OCI-LY7 (cell line): ENCODE measurements at regions not wholly inside any gene's neighbourhood (a gene's known extent, or its start where the extent isn't known, plus 50 kb on each side); places are given as distances from the start of the nearest gene placed in this dataset.

Source experiments
- BruUV-seq: library from RNA; stranded (reverse); fragments of 400-500 nt; replicated peaks from 2 replicates; lab custom pipeline; 2021; lab: Mats Ljungman, UMichigan
- CTCF ChIA-PET: fragments of 300-600 bp; sonication (Branson Sonifier 250); formaldehyde crosslinking; loops from one replicate; lab custom pipeline; 2022; ENCODE audit warnings: antibody characterized with exemption; ENCODE audit not compliant: unreplicated experiment; lab: Charles Lee
- POLR2A ChIA-PET: fragments of 300-600 bp; sonication (Branson Sonifier 250); formaldehyde crosslinking; loops from one replicate; lab custom pipeline; 2022; ENCODE audit warnings: antibody characterized with exemption; lab: Charles Lee
- DNase-seq: peaks from one replicate; pipeline ENCODE4 v3.0.0-alpha.2; 2015; ENCODE audit warnings: low spot score
- H2AFZ ChIP-seq: fragments of 200-600 bp; sonication (generic), shearing (Covaris generic); 2 replicates; pipeline ENCODE4 v1.6.1; 2014; ENCODE audit warnings: mild to moderate bottlenecking, antibody characterized with exemption, low read length, moderate library complexity
- H3K27ac ChIP-seq: fragments of 200-600 bp; sonication (generic); 2 replicates; pipeline ENCODE4 v1.5.1; 2014; ENCODE audit warnings: mixed run types, low read depth, mild to moderate bottlenecking, moderate library complexity, low read length, inconsistent platforms; ENCODE audit not compliant: poor library complexity, severe bottlenecking
- H3K36me3 ChIP-seq: fragments of 200-600 bp; sonication (generic); 2 replicates; pipeline ENCODE4 v1.6.1; 2014; ENCODE audit warnings: mild to moderate bottlenecking, antibody characterized with exemption, low read length, moderate library complexity, mixed read lengths; ENCODE audit not compliant: insufficient read depth
- H3K4me1 ChIP-seq: fragments of 200-600 bp; sonication (generic); 2 replicates; pipeline ENCODE4 v1.5.1; 2014; ENCODE audit warnings: mild to moderate bottlenecking, low read length; ENCODE audit not compliant: insufficient read depth, poor library complexity, severe bottlenecking
- H3K4me2 ChIP-seq: fragments of 200-600 bp; sonication (generic); 2 replicates; pipeline ENCODE4 v1.6.1; 2014; ENCODE audit warnings: mild to moderate bottlenecking, low read length
- H3K4me3 ChIP-seq: fragments of 200-600 bp; sonication (generic); 2 replicates; pipeline ENCODE4 v1.5.1; 2014; ENCODE audit warnings: mild to moderate bottlenecking, low read depth, low read length; ENCODE audit not compliant: poor library complexity, severe bottlenecking
- H3K79me2 ChIP-seq: fragments of 200-600 bp; sonication (generic); 2 replicates; pipeline ENCODE4 v1.6.1; 2016; ENCODE audit warnings: low read depth, mild to moderate bottlenecking, low read length, moderate library complexity, mixed read lengths; ENCODE audit not compliant: insufficient read depth
- H3K9me2 ChIP-seq: fragments of 200-600 bp; sonication (generic); 2 replicates; pipeline ENCODE4 v1.6.1; 2016; ENCODE audit warnings: mild to moderate bottlenecking, low read length, mixed read lengths; ENCODE audit not compliant: insufficient read depth
- H3K9me3 ChIP-seq: fragments of 200-600 bp; sonication (generic); 2 replicates; pipeline ENCODE4 v1.6.1; 2014; ENCODE audit warnings: mild to moderate bottlenecking, mixed run types, low read length, mixed read lengths
- H4K20me1 ChIP-seq: fragments of 200-600 bp; sonication (generic); 2 replicates; pipeline ENCODE4 v1.6.1; 2014; ENCODE audit warnings: mild to moderate bottlenecking, antibody characterized with exemption, low read length, moderate library complexity, mixed read lengths; ENCODE audit not compliant: insufficient read depth
- CTCF ChIP-seq: fragments of 200-600 bp; sonication (generic); conservative IDR thresholded peaks from 2 replicates; pipeline ENCODE4 v1.5.1; 2014; ENCODE audit warnings: mild to moderate bottlenecking, antibody characterized with exemption, low read length, moderate library complexity, mixed read lengths
- EZH2phosphoT487 ChIP-seq: fragments of 200-600 bp; sonication (generic); IDR thresholded peaks from 2 replicates; pipeline ENCODE4 v1.6.1; 2018; ENCODE audit warnings: low read depth, borderline replicate concordance, mild to moderate bottlenecking, mixed run types, antibody characterized with exemption, low read length, moderate library complexity, mixed read lengths
- intact Hi-C: fragments of 100-400 bp; cut with micrococcal nuclease; formaldehyde crosslinking; loops from one replicate; pipeline ENCODE4 v1.10.0; 2022; ENCODE audit not compliant: unreplicated experiment

GRCh38 chr16:59030923-59031485 is 296.9 kb upstream of the GOT2 start:
- TF ChIP-seq CTCF (no peak), EZH2phosphoT487 (no peak)
- BruUV-seq: no TSS peak
- intact Hi-C loops: no loop called here
- Histone ChIP-seq H3K4me1 (no peaks in the 10 kb centered on the region), H3K27ac (no peak overlapping the region), H3K79me2 (no peaks in the 10 kb centered on the region), H2AFZ (no peak overlapping the region), H4K20me1 (no peaks in the 10 kb centered on the region), H3K9me3 (no peaks in the 10 kb centered on the region), H3K36me3 (no peaks in the 10 kb centered on the region), H3K4me2 (no peak overlapping the region), H3K9me2 (no peaks in the 10 kb centered on the region), H3K4me3 (no peak overlapping the region)
- no peak for DNase-seq
- POLR2A ChIA-PET: interaction anchor here (0.7 kb wide), 1 partner anchor 460 kb away, joined by 3 read pairs; no protein-coding TSS in a partner anchor
- CTCF ChIA-PET: no interaction called here

GRCh38 chr16:59021751-59022150 is 287.6 kb upstream of the GOT2 start:
- POLR2A ChIA-PET: no interaction called here
- CTCF ChIA-PET: no interaction called here
- no peak for DNase-seq
- H3K4me2 ChIP-seq: no peak overlapping the region
- H3K36me3 ChIP-seq: no peaks in the 10 kb centered on the region
- H3K4me1 ChIP-seq: no peaks in the 10 kb centered on the region
- H3K79me2 ChIP-seq: no peaks in the 10 kb centered on the region
- TF ChIP-seq CTCF: no peak
- TF ChIP-seq EZH2phosphoT487: no peak
- H3K27ac ChIP-seq: no peak overlapping the region
- H3K4me3 ChIP-seq: no peak overlapping the region
- H3K9me3 ChIP-seq: no peaks in the 10 kb centered on the region
- H4K20me1 ChIP-seq: no peaks in the 10 kb centered on the region
- H2AFZ ChIP-seq: no peak overlapping the region
- no TSS peak for BruUV-seq
- intact Hi-C loops: no loop called here
- no peaks in the 10 kb centered on the region for H3K9me2 ChIP-seq

GRCh38 chr16:59013930-59014329 is 279.8 kb upstream of the GOT2 start:
- intact Hi-C loops: no loop called here
- POLR2A ChIA-PET: interaction anchor here (0.5 kb wide), 1 partner anchor 15 kb away, joined by 4 read pairs; no protein-coding TSS in a partner anchor
- CTCF ChIA-PET: no interaction called here
- TF ChIP-seq CTCF (no peak), EZH2phosphoT487 (no peak)
- H3K27ac ChIP-seq: no peak overlapping the region
- H3K79me2 ChIP-seq: no peaks in the 10 kb centered on the region
- no peaks in the 10 kb centered on the region for H4K20me1 ChIP-seq
- no peaks in the 10 kb centered on the region for H3K36me3 ChIP-seq
- H3K9me3 ChIP-seq: no peaks in the 10 kb centered on the region
- no peak overlapping the region for H3K4me3 ChIP-seq
- DNase-seq: no peak
- H2AFZ ChIP-seq: no peak overlapping the region
- H3K9me2 ChIP-seq: no peaks in the 10 kb centered on the region
- H3K4me2 ChIP-seq: no peak overlapping the region
- H3K4me1 ChIP-seq: no peaks in the 10 kb centered on the region
- BruUV-seq: no TSS peak
